ENCODE measurements at regions not wholly inside any gene's neighbourhood (a gene's known extent, or its start where the extent isn't known, plus 50 kb on each side); places are given as distances from the start of the nearest gene placed in this dataset.

GRCh38 chr7:8963722-8964121, 530.3 kb downstream of the NXPH1 start:
- Histone ChIP-seq H3K27me3 (no peaks in the 10 kb centered on the region), H3K4me3 (no peak overlapping the region), H3K27ac (no peak overlapping the region), H3K4me1 (no peaks in the 10 kb centered on the region), H3K9me3 (no peaks in the 10 kb centered on the region), H3K36me3 (no peaks in the 10 kb centered on the region)
- intact Hi-C loops (cut with DNase I; ENCODE audit: low total_unique reads): no loop called here
- TF ChIP-seq POLR2A (IDR thresholded peaks at IDR 0.05) (no peak), POLR2AphosphoS5 (IDR thresholded peaks at IDR 0.05) (no peak), CTCF (IDR thresholded peaks at IDR 0.05) (no peak)
- DNase-seq (ENCODE audit: low spot score in 2 of 2): no peak

GRCh38 chr7:8965177-8965576, 531.8 kb downstream of the NXPH1 start:
- DNase-seq (ENCODE audit: low spot score in 2 of 2): no peak
- Histone ChIP-seq H3K4me3 (no peak overlapping the region), H3K27ac (no peak overlapping the region), H3K36me3 (no peaks in the 10 kb centered on the region), H3K4me1 (no peaks in the 10 kb centered on the region), H3K9me3 (no peaks in the 10 kb centered on the region), H3K27me3 (no peaks in the 10 kb centered on the region)
- TF ChIP-seq POLR2AphosphoS5 (IDR thresholded peaks at IDR 0.05) (no peak), POLR2A (IDR thresholded peaks at IDR 0.05) (no peak), CTCF (IDR thresholded peaks at IDR 0.05) (no peak)
- intact Hi-C loops (cut with DNase I; ENCODE audit: low total_unique reads): no loop called here

GRCh38 chr7:8973601-8974000, 540.2 kb downstream of the NXPH1 start:
- intact Hi-C loops (cut with DNase I; ENCODE audit: low total_unique reads): no loop called here
- no peak overlapping the region for H3K27ac ChIP-seq

GRCh38 chr7:8975681-8976080, 542.3 kb downstream of the NXPH1 start:
- peaks cover 0 to 12% of the 10 kb centered on the region in 2 donors for H3K9me3 ChIP-seq
- no peaks in the 10 kb centered on the region for H3K4me1 ChIP-seq
- no peak overlapping the region for H3K27ac ChIP-seq
- H3K27me3 ChIP-seq: no peaks in the 10 kb centered on the region
- H3K36me3 ChIP-seq: no peaks in the 10 kb centered on the region
- no peak for DNase-seq (ENCODE audit: low spot score in 2 of 2)
- TF ChIP-seq POLR2A (IDR thresholded peaks at IDR 0.05) (no peak), CTCF (IDR thresholded peaks at IDR 0.05) (no peak), POLR2AphosphoS5 (IDR thresholded peaks at IDR 0.05) (no peak)
- H3K4me3 ChIP-seq: no peak overlapping the region
- intact Hi-C loops (cut with DNase I; ENCODE audit: low total_unique reads): no loop called here

More at GRCh38 chr7:8973601-8974000, 540.2 kb downstream of the NXPH1 start:
- DNase-seq (ENCODE audit: low spot score in 2 of 2): no peak
- Histone ChIP-seq H3K36me3 (no peaks in the 10 kb centered on the region), H3K9me3 (peaks cover 0 to 12% of the 10 kb centered on the region in 2 donors), H3K4me1 (no peaks in the 10 kb centered on the region), H3K4me3 (no peak overlapping the region), H3K27me3 (no peaks in the 10 kb centered on the region)
- no peak for TF ChIP-seq POLR2A (IDR thresholded peaks at IDR 0.05)
- TF ChIP-seq POLR2AphosphoS5 (IDR thresholded peaks at IDR 0.05): no peak
- TF ChIP-seq CTCF (IDR thresholded peaks at IDR 0.05): no peak

GRCh38 chr7:8982338-8982992, 549.1 kb downstream of the NXPH1 start:
- no peaks in the 10 kb centered on the region for H3K36me3 ChIP-seq
- H3K4me1 ChIP-seq: no peaks in the 10 kb centered on the region
- H3K27ac ChIP-seq: no peak overlapping the region
- intact Hi-C loops (cut with DNase I; ENCODE audit: low total_unique reads): no loop called here
- H3K27me3 ChIP-seq: no peaks in the 10 kb centered on the region
- no peak for DNase-seq (ENCODE audit: low spot score in 2 of 2)
- no peaks in the 10 kb centered on the region for H3K9me3 ChIP-seq
- no peak for TF ChIP-seq POLR2A (IDR thresholded peaks at IDR 0.05)
- TF ChIP-seq CTCF (IDR thresholded peaks at IDR 0.05): no peak
- H3K4me3 ChIP-seq: no peak overlapping the region
